ENCODE measurements at regions not wholly inside any gene's neighbourhood (a gene's known extent, or its start where the extent isn't known, plus 50 kb on each side); places are given as distances from the start of the nearest gene placed in this dataset.

GRCh38 chr2:239470151-239470900 is 69.5 kb upstream of the HDAC4 start:
- intact Hi-C loops (cut with DNase I), result no loop called here
- peak; percentile 47 for DNase-seq (ENCODE audit: low spot score)

GRCh38 chr2:239469106-239469960 is 68.5 kb upstream of the HDAC4 start:
- intact Hi-C loops (cut with DNase I), result no loop called here
- peak; percentile 27 for DNase-seq (ENCODE audit: low spot score)

- peak; percentile 61 for DNase-seq (ENCODE audit: low spot score)
- intact Hi-C loops (cut with DNase I), result no loop called here
These were observed 67.8 kb upstream of the HDAC4 start for GRCh38 chr2:239468491-239469105.

- intact Hi-C loops (cut with DNase I), result no loop called here
- DNase-seq (ENCODE audit: low spot score), result peak; percentile 43
These were observed 67.2 kb upstream of the HDAC4 start for GRCh38 chr2:239467956-239468490.

GRCh38 chr2:239467281-239467955 is 66.6 kb upstream of the HDAC4 start:
- intact Hi-C loops (cut with DNase I), result no loop called here
- DNase-seq (ENCODE audit: low spot score), result no peak

- intact Hi-C loops (cut with DNase I), result no loop called here
- peak; percentile 49 for DNase-seq (ENCODE audit: low spot score)
These were observed 66.0 kb upstream of the HDAC4 start for GRCh38 chr2:239466755-239467271.

- peak; percentile 35 for DNase-seq (ENCODE audit: low spot score)
- intact Hi-C loops (cut with DNase I), result no loop called here
These were observed 65.4 kb upstream of the HDAC4 start for GRCh38 chr2:239466061-239466754.

- intact Hi-C loops (cut with DNase I), result no loop called here
- peak; percentile 86 for DNase-seq (ENCODE audit: low spot score)
These were observed 64.5 kb upstream of the HDAC4 start for GRCh38 chr2:239465017-239466001.

GRCh38 chr2:239464166-239465016 is 63.6 kb upstream of the HDAC4 start:
- DNase-seq (ENCODE audit: low spot score), result peak; percentile 49
- intact Hi-C loops (cut with DNase I), result no loop called here

- peak; percentile 61 for DNase-seq (ENCODE audit: low spot score)
- intact Hi-C loops (cut with DNase I), result no loop called here
These were observed 62.8 kb upstream of the HDAC4 start for GRCh38 chr2:239463541-239464165.

- intact Hi-C loops (cut with DNase I), result no loop called here
- peak; percentile 53 for DNase-seq (ENCODE audit: low spot score)
These were observed 62.1 kb upstream of the HDAC4 start for GRCh38 chr2:239462671-239463506.

- no peak for DNase-seq (ENCODE audit: low spot score)
- intact Hi-C loops (cut with DNase I), result no loop called here
These were observed 61.3 kb upstream of the HDAC4 start for GRCh38 chr2:239462191-239462515.

GRCh38 chr2:239461291-239462190 is 60.7 kb upstream of the HDAC4 start:
- intact Hi-C loops (cut with DNase I), result no loop called here
- peak; percentile 26 for DNase-seq (ENCODE audit: low spot score)

- intact Hi-C loops (cut with DNase I), result no loop called here
These were observed 60.0 kb upstream of the HDAC4 start for GRCh38 chr2:239460780-239461179.

GRCh38 chr2:239459606-239460005 is 58.8 kb upstream of the HDAC4 start:
- intact Hi-C loops (cut with DNase I), result no loop called here
- DNase-seq (ENCODE audit: low spot score), result peak; percentile 50

More at GRCh38 chr2:239460780-239461179, 60.0 kb upstream of the HDAC4 start:
- no peak for DNase-seq (ENCODE audit: low spot score)
